GM12878 (cell line): ENCODE measurements at regions not wholly inside any gene's neighbourhood (a gene's known extent, or its start where the extent isn't known, plus 50 kb on each side); places are given as distances from the start of the nearest gene placed in this dataset.

Experiments
- ATAC-seq: fragments of 200-7000 bp; cut with Tn5 transposase; 3 replicates; pipeline ENCODE4 v1.9.1; 2020; ENCODE audit warnings: mild to moderate bottlenecking, moderate library complexity
- BruUV-seq: library from RNA; stranded (reverse); fragments of 400-500 nt; replicated peaks from 2 replicates; lab custom pipeline; 2021; lab: Mats Ljungman, UMichigan
- CTCF ChIA-PET: fragments of 300-600 bp; sonication (Branson Sonifier 250); formaldehyde crosslinking; extraction: SDS; loops from one replicate; lab custom pipeline; 2021; ENCODE audit warnings: inconsistent platforms; lab: Yijun Ruan, JAX
- POLR2A ChIA-PET: fragments of 350-600 bp; formaldehyde crosslinking; extraction: SDS; loops from one replicate; lab custom pipeline; 2021; ENCODE audit warnings: inconsistent platforms; lab: Charles Lee
- RAD21 ChIA-PET: fragments of 300-600 bp; sonication (Branson Sonifier 250); formaldehyde crosslinking; loops from one replicate; lab custom pipeline; 2023; ENCODE audit warnings: antibody characterized with exemption; ENCODE audit not compliant: unreplicated experiment; lab: Charles Lee
- SMC1A ChIA-PET: fragments of 300-600 bp; sonication (Branson Sonifier 250); formaldehyde crosslinking; loops from one replicate; lab custom pipeline; 2023; ENCODE audit not compliant: unreplicated experiment, uncharacterized antibody; lab: Charles Lee
- DNase-seq: peaks from one replicate; pipeline ENCODE4 v3.0.0-alpha.2; 2011; ENCODE audit warnings: low read depth, low spot score
- FAIRE-seq: peaks from 3 replicates; lab custom pipeline; 2011; peaks lifted over from hg19 to GRCh38; lab: Jason Lieb, UNC
- H2AFZ ChIP-seq: 2 replicates; pipeline ENCODE4 v1.6.0; 2011; ENCODE audit warnings: low read depth, low read length, control low read depth; ENCODE audit not compliant: control insufficient read depth
- H3K27ac ChIP-seq: 2 replicates; pipeline ENCODE4 v1.5.1; 2011; ENCODE audit warnings: control low read depth; ENCODE audit not compliant: control insufficient read depth, insufficient read depth
- H3K27me3 ChIP-seq, 2 experiments: replicated peaks in 1 of 2; 2 replicates each; pipeline versions ENCODE4 v1.6.0 to v1.6.1; 2011; ENCODE audit warnings: low read length in 1 of 2; ENCODE audit not compliant: control insufficient read depth in 2 of 2, insufficient read depth in 2 of 2
- H3K36me3 ChIP-seq, 2 experiments: 2 replicates each; pipeline ENCODE4 v1.5.1; 2011; ENCODE audit warnings: low read length in 1 of 2; ENCODE audit not compliant: control insufficient read depth in 2 of 2, insufficient read depth in 2 of 2
- H3K4me1 ChIP-seq: 2 replicates; pipeline ENCODE4 v1.6.1; 2011; ENCODE audit warnings: mild to moderate bottlenecking, low read length, moderate library complexity, mixed read lengths; ENCODE audit not compliant: control insufficient read depth, insufficient read depth
- H3K4me2 ChIP-seq: 2 replicates; pipeline ENCODE4 v1.6.0; 2011; ENCODE audit warnings: control low read depth; ENCODE audit not compliant: control insufficient read depth, insufficient read depth
- H3K4me3 ChIP-seq: fragments of 200-600 bp; sonication (generic); 2 replicates; pipeline ENCODE4 v1.5.1; 2016
- H3K79me2 ChIP-seq: 2 replicates; pipeline ENCODE4 v1.6.0; 2011; ENCODE audit warnings: low read length; ENCODE audit not compliant: control insufficient read depth, insufficient read depth
- H3K9ac ChIP-seq: 2 replicates; pipeline ENCODE4 v1.8.0; 2011; ENCODE audit warnings: low read length, control low read depth, mixed read lengths; ENCODE audit not compliant: control insufficient read depth, insufficient read depth
- H3K9me3 ChIP-seq: replicated peaks from 3 replicates; pipeline ENCODE4 v1.5.1; 2011; ENCODE audit warnings: mild to moderate bottlenecking, low read length; ENCODE audit not compliant: control insufficient read depth, insufficient read depth
- H4K20me1 ChIP-seq: 2 replicates; pipeline ENCODE4 v1.6.0; 2011; ENCODE audit not compliant: control insufficient read depth, insufficient read depth
- EED ChIP-seq: sonication (generic); IDR thresholded peaks from 2 replicates; pipeline ENCODE4 v1.6.1; 2016; ENCODE audit warnings: antibody characterized with exemption, low read depth
- EGR1 ChIP-seq, 2 experiments: IDR thresholded peaks; 1 replicate in 1 of 2; 2 replicates in 1 of 2; pipeline ENCODE4 v1.6.1; 2011 to 2012; ENCODE audit warnings: low read depth in 2 of 2, low read length in 2 of 2, borderline replicate concordance in 1 of 2, mild to moderate bottlenecking in 1 of 2, moderate library complexity in 1 of 2
- EZH2 ChIP-seq: IDR thresholded peaks from 2 replicates; pipeline ENCODE4 v1.6.1; 2012; ENCODE audit warnings: low read depth, mild to moderate bottlenecking, control low read depth, inconsistent platforms, low read length, borderline replicate concordance; ENCODE audit not compliant: control insufficient read depth
- MYC ChIP-seq: IDR thresholded peaks from 2 replicates; pipeline ENCODE4 v1.6.1; 2011; ENCODE audit warnings: mild to moderate bottlenecking, low read length, moderate library complexity, inconsistent platforms; ENCODE audit not compliant: insufficient read depth, insufficient replicate concordance, insufficient read length, severe bottlenecking
- SMAD5 ChIP-seq: IDR thresholded peaks from 2 replicates; pipeline ENCODE4 v1.6.1; 2016; ENCODE audit warnings: antibody characterized with exemption, low read depth
- SPI1 ChIP-seq: IDR thresholded peaks from 2 replicates; pipeline ENCODE4 v1.6.1; 2011; ENCODE audit warnings: low read depth, mild to moderate bottlenecking, low read length, moderate library complexity, borderline replicate concordance; ENCODE audit not compliant: insufficient read depth
- TBL1XR1 ChIP-seq: IDR thresholded peaks from 2 replicates; pipeline ENCODE4 v1.6.1; 2012; ENCODE audit warnings: low read depth, low read length, improper control_type of control experiment
- ZSCAN29 ChIP-seq: fragments of 450-650 bp; IDR thresholded peaks from 2 replicates; pipeline ENCODE4 v1.6.1; 2017; ENCODE audit warnings: mild to moderate bottlenecking, moderate library complexity
- ZZZ3 ChIP-seq: IDR thresholded peaks from 2 replicates; pipeline ENCODE4 v1.6.1; 2011; ENCODE audit warnings: low read depth; ENCODE audit not compliant: control insufficient read depth, insufficient read length
- WGBS: methylation state at CpG from one replicate; pipeline ENCODE4 v1.1.6; 2016; ENCODE audit warnings: low lambda C conversion rate; ENCODE audit not compliant: insufficient replicate concordance, insufficient coverage; ENCODE audit errors: missing lambda C conversion rate; 5-methylcytosine and 5-hydroxymethylcytosine counted together
- in situ Hi-C: fragments of 300-500 bp; cut with MboI; formaldehyde crosslinking; loops from 9 replicates; pipeline ENCODE4 v1.14.3; 2018; ENCODE audit warnings: mixed read lengths
- intact Hi-C: fragments of 100-400 bp; cut with micrococcal nuclease; formaldehyde crosslinking; loops from one replicate; pipeline ENCODE4 v1.14.2; 2022; ENCODE audit not compliant: unreplicated experiment
- TF ChIP-seq, protein P1 (sequence below): fragments of 450-650 bp; IDR thresholded peaks from 2 replicates; pipeline ENCODE4 v1.6.1; 2016; ENCODE audit warnings: mild to moderate bottlenecking

DNA sequence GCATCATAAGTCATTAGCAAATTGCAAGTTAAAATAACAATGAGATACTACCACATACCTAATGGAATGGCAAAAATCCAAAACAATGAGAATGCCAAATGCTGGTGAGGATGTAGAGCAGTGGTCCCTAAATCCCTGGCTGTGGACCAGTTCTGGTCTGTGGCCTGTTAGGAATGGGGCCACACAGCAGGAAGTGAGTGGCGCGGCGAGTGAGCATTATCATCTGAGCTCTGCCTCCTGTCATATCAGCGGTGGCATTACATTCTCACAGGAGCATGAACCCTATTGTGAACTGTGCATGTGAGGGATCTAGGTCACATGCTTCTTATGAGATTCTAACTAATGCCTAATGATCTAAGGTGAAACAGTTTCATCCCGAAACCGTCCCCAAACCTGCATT, 1694.4 kb downstream of the EFNB2 start:
- Histone ChIP-seq H3K4me2 (no peak overlapping the region), H3K36me3 (no peaks in the 10 kb centered on the region), H2AFZ (no peak overlapping the region), H3K27me3 (no peaks in the 10 kb centered on the region), H3K4me3 (no peak overlapping the region), H3K4me1 (no peaks in the 10 kb centered on the region), H3K27ac (no peak overlapping the region), H3K9ac (no peak overlapping the region), H3K79me2 (no peaks in the 10 kb centered on the region), H4K20me1 (no peaks in the 10 kb centered on the region), H3K9me3 (no peaks in the 10 kb centered on the region; the same call in 2 of the 3 replicates)
- DNase-seq, result no peak
- intact Hi-C loops (no loop called here), in situ Hi-C loops (no loop called here)
- RAD21 ChIA-PET, result no interaction called here
- POLR2A ChIA-PET, result no interaction called here
- no peak for ATAC-seq
- CTCF ChIA-PET, result no interaction called here
- TF ChIP-seq EED (no peak), MYC (no peak), SPI1 (no peak), TBL1XR1 (no peak), EGR1 (IDR thresholded peaks at IDR 0.05; ENCODE audit: borderline replicate concordance in 1 of 2, low read depth in 2 of 2, low read length in 2 of 2) (no peak), ZSCAN29 (no peak), SMAD5 (no peak), EZH2 (no peak), ZZZ3 (no peak)
- TF ChIP-seq, protein P1, sequence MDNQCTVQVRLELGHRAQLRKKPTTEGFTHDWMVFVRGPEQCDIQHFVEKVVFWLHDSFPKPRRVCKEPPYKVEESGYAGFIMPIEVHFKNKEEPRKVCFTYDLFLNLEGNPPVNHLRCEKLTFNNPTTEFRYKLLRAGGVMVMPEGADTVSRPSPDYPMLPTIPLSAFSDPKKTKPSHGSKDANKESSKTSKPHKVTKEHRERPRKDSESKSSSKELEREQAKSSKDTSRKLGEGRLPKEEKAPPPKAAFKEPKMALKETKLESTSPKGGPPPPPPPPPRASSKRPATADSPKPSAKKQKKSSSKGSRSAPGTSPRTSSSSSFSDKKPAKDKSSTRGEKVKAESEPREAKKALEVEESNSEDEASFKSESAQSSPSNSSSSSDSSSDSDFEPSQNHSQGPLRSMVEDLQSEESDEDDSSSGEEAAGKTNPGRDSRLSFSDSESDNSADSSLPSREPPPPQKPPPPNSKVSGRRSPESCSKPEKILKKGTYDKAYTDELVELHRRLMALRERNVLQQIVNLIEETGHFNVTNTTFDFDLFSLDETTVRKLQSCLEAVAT, result no peak
- SMC1A ChIA-PET, result no interaction called here
- no peak for FAIRE-seq
- BruUV-seq, result no TSS peak
- WGBS, result 78% methylated on average over 6 of the region's 6 CpGs
